Parathyroid adenoma (tissue), 2 donors: ENCODE measurements at regions not wholly inside any gene's neighbourhood (a gene's known extent, or its start where the extent isn't known, plus 50 kb on each side); places are given as distances from the start of the nearest gene placed in this dataset.
"Not testable (repeated sequence)": the region's sequence is repeated elsewhere in the genome, so short reads cannot be mapped to it uniquely, and the experiment has no call there.

Experiments
- H2AFZ ChIP-seq: fragments of 300-600 bp; sonication (generic); one replicate; pipeline ENCODE4 v1.7.0; 2017; ENCODE audit warnings: antibody characterized with exemption, mild to moderate bottlenecking
- H3K27ac ChIP-seq: fragments of 300-600 bp; sonication (generic); one replicate; pipeline ENCODE4 v1.7.0; 2017
- H3K27me3 ChIP-seq: fragments of 300-600 bp; sonication (generic); one replicate; pipeline ENCODE4 v1.7.0; 2017; ENCODE audit warnings: low read length; ENCODE audit not compliant: control insufficient read depth, insufficient read depth
- H3K36me3 ChIP-seq: fragments of 300-600 bp; sonication (generic); one replicate; pipeline ENCODE4 v1.7.0; 2017; ENCODE audit warnings: low read length; ENCODE audit not compliant: control insufficient read depth, insufficient read depth
- H3K4me1 ChIP-seq: fragments of 300-600 bp; sonication (generic); one replicate; pipeline ENCODE4 v1.7.0; 2017; ENCODE audit warnings: control low read depth
- H3K4me2 ChIP-seq: fragments of 300-600 bp; sonication (generic); one replicate; pipeline ENCODE4 v1.7.0; 2017; ENCODE audit warnings: low read length
- H3K4me3 ChIP-seq: fragments of 300-600 bp; sonication (generic); one replicate; pipeline ENCODE4 v1.7.0; 2017; ENCODE audit warnings: low read depth, low read length
- H3K79me2 ChIP-seq: fragments of 300-600 bp; sonication (generic); one replicate; pipeline ENCODE4 v1.7.0; 2017; ENCODE audit warnings: control low read depth
- H3K9ac ChIP-seq: fragments of 300-600 bp; sonication (generic); one replicate; pipeline ENCODE4 v1.7.0; 2017; ENCODE audit warnings: mild to moderate bottlenecking
- H3K9me3 ChIP-seq: fragments of 300-600 bp; sonication (generic); one replicate; pipeline ENCODE4 v1.7.0; 2017; ENCODE audit warnings: low read length; ENCODE audit not compliant: control insufficient read depth
- TF ChIP-seq, protein P1 (sequence below): fragments of 300-600 bp; sonication (generic); IDR thresholded peaks from one replicate; pipeline ENCODE4 v1.7.0; 2017; ENCODE audit warnings: antibody characterized with exemption, mild to moderate bottlenecking
- donor health status: primary hyperparathyroidism.

GRCh38 chr12:58425481-58426392, 484.4 kb downstream of the ATP23 start:
- Histone ChIP-seq H3K4me2 (no peak overlapping the region), H3K4me3 (no peak overlapping the region), H3K36me3 (no peaks in the 10 kb centered on the region), H3K9me3 (no peaks in the 10 kb centered on the region), H3K27ac (no peak overlapping the region), H2AFZ (no peak overlapping the region), H3K9ac (no peak overlapping the region), H3K4me1 (no peaks in the 10 kb centered on the region), H3K79me2 (no peaks in the 10 kb centered on the region), H3K27me3 (no peaks in the 10 kb centered on the region)
- TF ChIP-seq, protein P1, sequence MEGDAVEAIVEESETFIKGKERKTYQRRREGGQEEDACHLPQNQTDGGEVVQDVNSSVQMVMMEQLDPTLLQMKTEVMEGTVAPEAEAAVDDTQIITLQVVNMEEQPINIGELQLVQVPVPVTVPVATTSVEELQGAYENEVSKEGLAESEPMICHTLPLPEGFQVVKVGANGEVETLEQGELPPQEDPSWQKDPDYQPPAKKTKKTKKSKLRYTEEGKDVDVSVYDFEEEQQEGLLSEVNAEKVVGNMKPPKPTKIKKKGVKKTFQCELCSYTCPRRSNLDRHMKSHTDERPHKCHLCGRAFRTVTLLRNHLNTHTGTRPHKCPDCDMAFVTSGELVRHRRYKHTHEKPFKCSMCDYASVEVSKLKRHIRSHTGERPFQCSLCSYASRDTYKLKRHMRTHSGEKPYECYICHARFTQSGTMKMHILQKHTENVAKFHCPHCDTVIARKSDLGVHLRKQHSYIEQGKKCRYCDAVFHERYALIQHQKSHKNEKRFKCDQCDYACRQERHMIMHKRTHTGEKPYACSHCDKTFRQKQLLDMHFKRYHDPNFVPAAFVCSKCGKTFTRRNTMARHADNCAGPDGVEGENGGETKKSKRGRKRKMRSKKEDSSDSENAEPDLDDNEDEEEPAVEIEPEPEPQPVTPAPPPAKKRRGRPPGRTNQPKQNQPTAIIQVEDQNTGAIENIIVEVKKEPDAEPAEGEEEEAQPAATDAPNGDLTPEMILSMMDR: no peak

- H3K27me3 ChIP-seq, H2AFZ ChIP-seq, H3K9me3 ChIP-seq, H3K79me2 ChIP-seq, H3K36me3 ChIP-seq, H3K27ac ChIP-seq, H3K4me2 ChIP-seq, H3K4me3 ChIP-seq, H3K4me1 ChIP-seq, H3K9ac ChIP-seq: not testable (repeated sequence)
Measured at GRCh38 chr12:58426437-58426836, 485.1 kb downstream of the ATP23 start.

DNA sequence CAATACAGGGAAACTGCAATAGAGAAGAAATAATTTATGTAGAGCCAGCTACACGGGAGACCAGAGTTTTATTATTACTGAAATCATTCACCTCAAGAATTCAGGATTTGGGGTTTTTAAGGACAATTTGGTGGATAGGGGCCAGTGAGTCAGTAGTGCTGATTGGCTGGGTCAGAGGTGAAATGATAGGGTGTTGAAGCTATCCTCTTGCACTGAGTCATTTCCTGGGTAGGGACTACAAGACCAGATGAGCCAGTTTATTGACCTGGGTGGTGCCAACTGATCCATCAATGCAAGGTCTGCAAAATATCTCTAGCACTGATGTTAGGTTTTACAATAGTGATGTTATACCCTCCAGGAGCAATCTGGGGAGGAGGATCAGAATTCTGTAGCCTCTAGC, 486.3 kb downstream of the LRIG3 start:
- Histone ChIP-seq H3K4me3 (no peak overlapping the region), H3K36me3 (no peaks in the 10 kb centered on the region), H3K9me3 (no peaks in the 10 kb centered on the region), H3K79me2 (no peaks in the 10 kb centered on the region), H3K9ac (no peak overlapping the region), H3K4me1 (no peaks in the 10 kb centered on the region), H3K27me3 (no peaks in the 10 kb centered on the region), H2AFZ (no peak overlapping the region), H3K4me2 (no peak overlapping the region), H3K27ac (no peak overlapping the region)
- TF ChIP-seq, protein P1: no peak

- no peak overlapping the region for H2AFZ ChIP-seq
- H3K4me1 ChIP-seq: no peaks in the 10 kb centered on the region
- no peak overlapping the region for H3K27ac ChIP-seq
- H3K27me3 ChIP-seq: no peaks in the 10 kb centered on the region
- H3K36me3 ChIP-seq: no peaks in the 10 kb centered on the region
- TF ChIP-seq, protein P1: no peak
- no peak overlapping the region for H3K4me2 ChIP-seq
- no peaks in the 10 kb centered on the region for H3K79me2 ChIP-seq
- no peaks in the 10 kb centered on the region for H3K9me3 ChIP-seq
- no peak overlapping the region for H3K9ac ChIP-seq
- H3K4me3 ChIP-seq: no peak overlapping the region
Measured at GRCh38 chr12:58434726-58435125, 485.6 kb downstream of the LRIG3 start.

- Histone ChIP-seq H3K27ac (no peak overlapping the region), H3K36me3 (no peaks in the 10 kb centered on the region), H3K9ac (no peak overlapping the region), H3K79me2 (no peaks in the 10 kb centered on the region), H3K4me3 (no peak overlapping the region), H3K27me3 (no peaks in the 10 kb centered on the region), H2AFZ (no peak overlapping the region), H3K4me1 (no peaks in the 10 kb centered on the region), H3K9me3 (no peaks in the 10 kb centered on the region), H3K4me2 (no peak overlapping the region)
- TF ChIP-seq, protein P1: no peak
Measured at GRCh38 chr12:58435647-58436046, 484.7 kb downstream of the LRIG3 start.
